PC-9 (cell line): ENCODE measurements at regions not wholly inside any gene's neighbourhood (a gene's known extent, or its start where the extent isn't known, plus 50 kb on each side); places are given as distances from the start of the nearest gene placed in this dataset.
"Not testable (repeated sequence)": the region's sequence is repeated elsewhere in the genome, so short reads cannot be mapped to it uniquely, and the experiment has no call there.

Source experiments
- BruUV-seq: library from RNA; stranded (reverse); fragments of 400-500 nt; replicated peaks from 2 replicates; lab custom pipeline; 2021; lab: Mats Ljungman, UMichigan
- CTCF ChIA-PET: fragments of 300-600 bp; sonication (Branson Sonifier 250); formaldehyde crosslinking; loops from one replicate; lab custom pipeline; 2022; ENCODE audit warnings: antibody characterized with exemption; lab: Charles Lee
- POLR2A ChIA-PET: fragments of 300-600 bp; sonication (Branson Sonifier 250); formaldehyde crosslinking; loops from one replicate; lab custom pipeline; 2022; ENCODE audit warnings: antibody characterized with exemption; ENCODE audit not compliant: unreplicated experiment; lab: Charles Lee
- DNase-seq, 2 experiments: peaks; one replicate each; pipeline versions ENCODE4 v3.0.0 to v3.0.0-alpha.2; 2015 to 2022; ENCODE audit warnings: mixed read lengths in 1 of 2
- H2AFZ ChIP-seq: fragments of 200-600 bp; sonication (generic); 2 replicates; pipeline ENCODE4 v1.8.1; 2017; ENCODE audit warnings: antibody characterized with exemption
- H3F3A ChIP-seq: fragments of 200-600 bp; sonication (generic); 2 replicates; pipeline ENCODE4 v1.8.1; 2017; ENCODE audit warnings: antibody characterized with exemption, mild to moderate bottlenecking, low read depth; ENCODE audit not compliant: insufficient read depth
- H3K27ac ChIP-seq: fragments of 200-600 bp; sonication (generic); 2 replicates; pipeline ENCODE4 v1.6.1; 2016; ENCODE audit warnings: mixed run types
- H3K27me3 ChIP-seq: fragments of 200-600 bp; sonication (generic); 2 replicates; pipeline ENCODE4 v1.6.1; 2016; ENCODE audit warnings: low read depth, mixed run types; ENCODE audit not compliant: insufficient read depth
- H3K36me3 ChIP-seq: fragments of 200-600 bp; sonication (generic); 2 replicates; pipeline ENCODE4 v1.6.1; 2016; ENCODE audit warnings: low read depth, mixed run types
- H3K4me1 ChIP-seq: fragments of 200-600 bp; sonication (generic); replicated peaks from 2 replicates; pipeline ENCODE4 v1.6.1; 2016; ENCODE audit warnings: mixed run types; ENCODE audit not compliant: insufficient read depth
- H3K4me2 ChIP-seq: fragments of 200-600 bp; sonication (generic); 2 replicates; pipeline ENCODE4 v1.6.1; 2017; ENCODE audit warnings: mixed run types
- H3K4me3 ChIP-seq: fragments of 200-600 bp; sonication (generic); 2 replicates; pipeline ENCODE4 v1.6.1; 2016; ENCODE audit warnings: mixed run types
- H3K79me2 ChIP-seq: fragments of 200-600 bp; sonication (generic); 2 replicates; pipeline ENCODE4 v1.6.1; 2017; ENCODE audit warnings: low read depth, mixed run types
- H3K9me2 ChIP-seq: fragments of 200-600 bp; sonication (generic); 2 replicates; pipeline ENCODE4 v1.8.1; 2017; ENCODE audit warnings: mild to moderate bottlenecking; ENCODE audit not compliant: insufficient read depth
- H3K9me3 ChIP-seq: fragments of 200-600 bp; sonication (generic); 2 replicates; pipeline ENCODE4 v1.8.1; 2016; ENCODE audit warnings: low read depth; ENCODE audit not compliant: insufficient read depth
- H4K20me1 ChIP-seq: fragments of 200-600 bp; sonication (generic); 2 replicates; pipeline ENCODE4 v1.8.1; 2017; ENCODE audit not compliant: insufficient read depth
- intact Hi-C: fragments of 100-400 bp; cut with micrococcal nuclease; formaldehyde crosslinking; loops from one replicate; pipeline ENCODE4 v1.10.0; 2022; ENCODE audit not compliant: unreplicated experiment

DNA sequence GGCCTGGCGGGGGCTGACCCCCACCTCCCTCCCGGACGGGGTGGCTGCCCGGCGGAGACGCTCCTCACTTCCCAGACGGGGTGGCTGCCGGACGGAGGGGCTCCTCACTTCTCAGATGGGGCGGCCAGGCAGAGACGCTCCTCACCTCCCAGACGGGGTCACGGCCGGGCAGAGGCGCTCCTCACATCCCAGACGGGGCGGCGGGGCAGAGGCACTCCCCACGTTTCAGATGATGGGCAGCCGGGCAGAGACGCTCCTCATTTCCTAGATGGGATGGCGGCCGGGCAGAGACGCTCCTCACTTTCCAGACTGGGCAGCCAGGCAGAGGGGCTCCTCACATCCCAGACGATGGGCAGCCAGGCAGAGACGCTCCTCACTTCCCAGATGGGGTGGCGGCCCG is 149.3 kb upstream of the CCZ1B start:
- H3K9me3 ChIP-seq, intact Hi-C loops, H3F3A ChIP-seq, H2AFZ ChIP-seq, H3K9me2 ChIP-seq, DNase-seq, BruUV-seq, H4K20me1 ChIP-seq, H3K4me3 ChIP-seq, POLR2A ChIA-PET, H3K4me1 ChIP-seq, H3K79me2 ChIP-seq, H3K4me2 ChIP-seq, H3K36me3 ChIP-seq, CTCF ChIA-PET, H3K27me3 ChIP-seq, H3K27ac ChIP-seq: not testable (repeated sequence)

DNA sequence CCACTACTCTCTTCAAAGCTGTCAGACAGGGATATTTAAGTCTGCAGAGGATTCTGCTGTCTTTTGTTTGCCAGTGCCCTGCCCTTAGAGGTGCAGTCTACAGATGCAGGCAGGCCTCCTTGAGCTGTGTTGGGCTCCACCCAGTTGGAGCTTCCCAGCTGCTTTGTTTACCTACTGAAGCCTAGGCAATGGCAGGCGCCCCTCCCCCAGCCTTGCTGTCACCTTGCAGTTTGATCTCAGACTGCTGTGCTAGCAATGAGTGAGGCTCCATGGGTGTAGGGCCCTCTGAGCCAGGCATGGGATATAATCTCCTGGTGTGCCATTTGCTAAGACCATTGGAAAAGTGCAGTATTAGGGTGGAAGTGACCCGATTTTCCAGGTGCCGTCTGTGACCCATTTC is 151.3 kb upstream of the CCZ1B start:
- H3K9me2 ChIP-seq, H3K4me1 ChIP-seq, H2AFZ ChIP-seq, POLR2A ChIA-PET, H3F3A ChIP-seq, DNase-seq, H4K20me1 ChIP-seq, H3K27ac ChIP-seq, H3K79me2 ChIP-seq, H3K4me3 ChIP-seq, H3K27me3 ChIP-seq, H3K4me2 ChIP-seq, BruUV-seq, H3K36me3 ChIP-seq, CTCF ChIA-PET, H3K9me3 ChIP-seq, intact Hi-C loops: not testable (repeated sequence)

DNA sequence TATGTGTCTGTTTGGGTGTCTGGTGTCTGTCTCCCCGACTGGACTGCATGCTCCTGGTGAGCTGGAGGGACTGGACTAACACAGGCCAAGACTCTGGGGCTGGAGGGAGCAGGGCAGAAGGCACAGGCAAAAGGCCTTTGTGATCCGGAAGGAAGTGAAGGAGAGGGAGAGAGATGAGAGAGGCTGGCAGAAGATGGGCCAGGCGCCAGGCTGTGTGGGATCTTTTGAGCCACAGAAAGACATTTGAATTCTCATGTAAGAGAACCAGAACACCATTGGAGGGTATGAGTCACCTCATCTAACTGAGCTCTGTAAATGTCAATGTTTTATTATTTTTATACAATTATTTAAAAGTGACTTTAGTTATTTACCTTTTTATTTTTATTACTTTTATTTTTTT is 152.3 kb upstream of the CCZ1B start:
- intact Hi-C loops, H3K9me3 ChIP-seq, DNase-seq, H4K20me1 ChIP-seq, H3K27ac ChIP-seq, H3K4me2 ChIP-seq, H3K27me3 ChIP-seq, BruUV-seq, H3K9me2 ChIP-seq, POLR2A ChIA-PET, H2AFZ ChIP-seq, H3K4me3 ChIP-seq, CTCF ChIA-PET, H3K79me2 ChIP-seq, H3F3A ChIP-seq, H3K36me3 ChIP-seq, H3K4me1 ChIP-seq: not testable (repeated sequence)

DNA sequence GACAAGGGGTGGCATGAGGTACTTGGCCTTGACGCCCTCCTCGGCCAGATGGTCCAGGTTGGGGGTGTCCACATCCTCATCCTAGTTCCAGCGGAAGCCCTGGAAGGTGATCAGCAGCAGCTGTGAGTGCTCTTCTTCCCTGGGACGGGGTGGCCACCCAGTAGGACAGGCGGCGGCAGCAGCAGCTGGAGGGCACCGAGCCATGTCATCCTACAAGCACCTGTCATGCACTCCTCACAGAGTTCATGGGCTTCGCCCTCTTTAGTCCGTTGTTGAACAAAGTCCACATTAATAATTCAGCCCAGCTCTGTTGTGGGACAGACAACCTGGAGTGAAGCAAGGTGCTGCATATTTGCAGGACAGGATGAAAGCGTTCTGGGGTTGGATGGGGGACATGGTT is 153.4 kb upstream of the CCZ1B start:
- BruUV-seq, H3K79me2 ChIP-seq, POLR2A ChIA-PET, H4K20me1 ChIP-seq, intact Hi-C loops, H3F3A ChIP-seq, H3K4me2 ChIP-seq, CTCF ChIA-PET, H3K9me2 ChIP-seq, DNase-seq, H3K27ac ChIP-seq, H3K4me3 ChIP-seq, H3K9me3 ChIP-seq, H3K4me1 ChIP-seq, H3K36me3 ChIP-seq, H2AFZ ChIP-seq, H3K27me3 ChIP-seq: not testable (repeated sequence)

DNA sequence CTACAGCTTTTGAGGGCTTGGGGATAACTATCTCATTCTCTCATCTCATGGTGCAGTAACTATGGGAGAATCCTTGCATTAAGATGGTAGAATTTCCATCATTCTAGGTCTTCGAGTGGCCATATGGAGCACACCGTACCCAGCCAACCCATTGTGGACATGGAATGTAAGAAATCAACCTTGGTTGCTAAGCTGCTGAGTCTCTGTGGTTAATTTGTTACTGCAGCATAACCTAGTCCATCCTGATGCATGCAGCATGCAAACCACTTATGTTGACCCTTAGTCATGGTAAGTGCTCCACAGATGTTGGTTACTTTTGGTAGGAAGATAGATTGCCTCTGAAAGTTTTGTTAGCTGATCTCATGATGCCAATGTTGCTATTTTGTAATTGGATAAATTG is 156.3 kb upstream of the CCZ1B start:
- H3K79me2 ChIP-seq, H3K27me3 ChIP-seq, H3K9me3 ChIP-seq, BruUV-seq, POLR2A ChIA-PET, H4K20me1 ChIP-seq, H3K4me1 ChIP-seq, H3K9me2 ChIP-seq, CTCF ChIA-PET, H3F3A ChIP-seq, H3K36me3 ChIP-seq, DNase-seq, H3K27ac ChIP-seq, H3K4me2 ChIP-seq, intact Hi-C loops, H2AFZ ChIP-seq, H3K4me3 ChIP-seq: not testable (repeated sequence)

DNA sequence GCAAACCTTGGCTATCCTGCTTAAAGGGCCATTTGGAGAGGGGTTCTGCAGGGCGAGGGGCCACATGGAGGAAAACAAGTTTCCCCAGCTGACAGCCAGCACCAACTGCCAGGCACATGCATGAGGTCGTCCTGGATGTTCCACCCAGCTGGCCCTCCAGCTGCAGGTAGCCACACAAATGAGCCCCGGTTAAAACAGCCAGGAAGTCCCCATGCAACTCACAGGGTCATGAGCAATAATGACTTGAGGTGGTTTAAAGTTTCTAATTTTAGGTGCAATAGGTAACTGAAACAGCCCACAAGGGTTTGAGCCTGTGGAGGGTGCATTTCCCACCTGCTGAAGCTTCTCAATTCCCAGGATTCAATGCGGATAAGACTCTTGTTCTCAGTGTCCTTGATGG is 160.8 kb upstream of the CCZ1B start:
- H3F3A ChIP-seq, H3K36me3 ChIP-seq, H3K4me1 ChIP-seq, H4K20me1 ChIP-seq, intact Hi-C loops, CTCF ChIA-PET, H2AFZ ChIP-seq, POLR2A ChIA-PET, BruUV-seq, H3K9me2 ChIP-seq, H3K27me3 ChIP-seq, H3K4me3 ChIP-seq, H3K4me2 ChIP-seq, DNase-seq, H3K27ac ChIP-seq, H3K9me3 ChIP-seq, H3K79me2 ChIP-seq: not testable (repeated sequence)

DNA sequence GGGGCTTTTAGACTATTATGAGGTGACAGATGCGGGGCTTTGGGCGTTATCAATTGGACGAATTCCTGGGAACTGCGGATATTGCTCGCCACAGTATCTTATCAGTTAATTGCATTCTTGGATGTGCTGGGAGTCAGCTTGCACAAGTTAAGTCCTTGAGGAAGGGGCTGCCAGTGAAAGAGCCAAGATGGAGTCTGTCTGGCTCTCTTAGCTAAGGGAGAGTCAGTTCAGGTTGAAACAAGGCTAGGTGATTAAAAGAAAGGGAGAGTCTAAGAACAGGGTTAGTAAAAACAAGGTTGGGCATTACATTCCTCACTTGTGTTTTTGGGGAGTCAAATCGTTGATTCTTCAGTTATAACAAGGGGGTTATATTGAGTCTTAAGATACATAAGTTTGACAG is 162.5 kb upstream of the CCZ1B start:
- CTCF ChIA-PET, H3K27ac ChIP-seq, H3K27me3 ChIP-seq, BruUV-seq, POLR2A ChIA-PET, H3F3A ChIP-seq, H3K4me2 ChIP-seq, H2AFZ ChIP-seq, H3K9me2 ChIP-seq, H3K79me2 ChIP-seq, H4K20me1 ChIP-seq, H3K4me1 ChIP-seq, H3K4me3 ChIP-seq, intact Hi-C loops, H3K9me3 ChIP-seq, H3K36me3 ChIP-seq, DNase-seq: not testable (repeated sequence)

DNA sequence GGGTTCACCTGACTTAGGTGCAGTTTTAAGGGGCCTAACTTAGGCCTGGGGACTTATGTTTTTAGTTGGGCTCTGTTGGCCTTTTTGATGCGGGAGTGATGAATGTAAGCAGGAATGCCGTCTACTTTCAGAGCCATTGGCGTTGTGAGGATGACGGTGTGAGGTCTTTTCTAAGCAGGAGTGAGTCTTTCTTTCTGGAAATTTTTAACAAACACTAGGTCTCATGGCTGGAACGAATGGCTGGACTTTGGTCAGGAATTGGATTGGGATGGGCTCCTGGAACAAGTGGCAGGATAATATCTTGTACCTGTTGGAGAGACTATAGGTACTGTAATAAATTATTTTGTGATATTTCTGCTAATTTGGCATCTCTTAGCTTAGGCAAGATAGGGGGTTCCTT is 163.9 kb upstream of the CCZ1B start:
- intact Hi-C loops, CTCF ChIA-PET, H3K4me1 ChIP-seq, H4K20me1 ChIP-seq, H3K27ac ChIP-seq, H3K36me3 ChIP-seq, H3K4me3 ChIP-seq, H3K79me2 ChIP-seq, H3K9me3 ChIP-seq, H2AFZ ChIP-seq, DNase-seq, BruUV-seq, H3K4me2 ChIP-seq, H3K9me2 ChIP-seq, H3F3A ChIP-seq, POLR2A ChIA-PET, H3K27me3 ChIP-seq: not testable (repeated sequence)
